GM18511 (cell line): ENCODE measurements at regions not wholly inside any gene's neighbourhood (a gene's known extent, or its start where the extent isn't known, plus 50 kb on each side); places are given as distances from the start of the nearest gene placed in this dataset.

Experiments used
- ATAC-seq: cut with Tn5 transposase; IDR thresholded peaks from one replicate; pipeline ENCODE4 v1.9.1; 2021; ENCODE audit warnings: mild to moderate bottlenecking, moderate library complexity; ENCODE audit not compliant: unreplicated experiment

DNA sequence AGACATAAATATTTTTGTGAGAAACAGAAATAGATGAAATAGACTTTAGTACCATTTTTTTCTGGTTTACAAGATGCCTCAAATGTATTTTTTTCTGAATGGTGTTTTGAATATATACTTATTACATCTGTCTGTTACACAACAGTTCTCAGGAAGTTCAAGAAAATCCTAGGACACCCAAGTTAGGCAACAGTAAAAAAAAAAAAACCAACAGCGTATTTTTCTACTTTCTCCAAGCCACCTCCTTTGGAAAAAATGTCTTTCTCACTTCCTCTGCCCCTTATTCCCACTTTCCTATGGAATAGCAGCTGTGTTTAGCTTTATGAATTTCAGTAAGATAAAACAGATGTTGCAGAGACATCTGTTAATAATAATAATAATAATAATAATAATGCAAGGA lies 489.6 kb upstream of the KLF12 start:
- no peak for ATAC-seq

DNA sequence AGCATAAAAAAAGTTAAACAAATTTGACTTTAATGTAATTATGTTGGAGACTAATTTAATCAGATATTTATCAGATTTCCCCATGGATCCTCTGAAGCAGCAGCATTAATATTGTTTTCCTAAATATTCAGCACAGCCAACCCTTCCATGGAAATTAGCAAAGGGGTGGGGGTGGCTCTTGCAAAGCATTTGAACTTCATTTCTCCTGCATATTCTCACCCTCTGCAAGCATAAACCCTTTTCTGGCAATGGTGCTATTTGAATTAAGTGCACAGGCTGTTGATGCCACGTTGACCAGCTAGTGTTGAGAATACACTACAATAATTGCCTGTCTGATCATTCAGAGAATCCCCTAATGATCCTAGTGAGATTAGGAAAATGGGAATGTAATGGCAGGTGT lies 488.1 kb upstream of the KLF12 start:
- no peak for ATAC-seq

DNA sequence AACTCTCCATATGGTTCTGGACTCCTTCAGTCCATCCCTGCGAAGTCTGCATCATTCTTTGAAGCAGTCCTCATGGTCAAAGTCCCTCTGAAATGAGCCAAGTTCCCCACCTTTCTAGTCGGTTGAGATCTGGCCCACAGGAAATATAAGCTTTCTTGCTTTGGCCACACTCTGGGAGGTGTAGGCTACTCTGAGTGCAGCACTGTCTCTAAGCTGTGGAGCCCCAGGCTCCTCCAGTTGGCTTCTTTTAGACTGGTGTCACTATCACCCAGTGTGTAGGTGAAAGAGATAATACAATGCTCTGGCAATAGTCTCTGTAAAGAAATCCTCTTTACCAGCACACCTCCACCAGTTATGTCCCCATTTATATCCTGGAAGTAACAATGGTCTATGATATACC lies 486.5 kb upstream of the KLF12 start:
- ATAC-seq, result no peak

DNA sequence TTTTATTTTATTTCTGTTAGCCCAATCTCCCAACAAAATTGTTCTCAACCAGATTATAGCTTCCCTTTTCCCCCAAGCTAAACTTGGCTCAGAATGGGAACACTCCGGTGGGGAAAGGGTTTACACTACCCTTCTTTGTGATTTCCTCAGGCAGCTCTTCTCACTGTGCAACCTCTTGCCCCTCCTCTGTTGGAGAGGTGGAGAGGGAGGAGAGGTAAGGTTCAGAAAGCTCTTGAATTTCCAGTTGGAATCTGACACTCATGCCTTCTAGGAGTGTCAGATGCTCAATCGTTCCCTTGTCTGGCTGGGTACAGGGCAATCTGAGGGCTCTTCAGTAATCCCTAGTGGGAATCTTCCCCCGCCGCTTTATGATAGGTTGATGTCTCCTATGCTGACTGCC lies 486.1 kb upstream of the KLF12 start:
- no peak for ATAC-seq

DNA sequence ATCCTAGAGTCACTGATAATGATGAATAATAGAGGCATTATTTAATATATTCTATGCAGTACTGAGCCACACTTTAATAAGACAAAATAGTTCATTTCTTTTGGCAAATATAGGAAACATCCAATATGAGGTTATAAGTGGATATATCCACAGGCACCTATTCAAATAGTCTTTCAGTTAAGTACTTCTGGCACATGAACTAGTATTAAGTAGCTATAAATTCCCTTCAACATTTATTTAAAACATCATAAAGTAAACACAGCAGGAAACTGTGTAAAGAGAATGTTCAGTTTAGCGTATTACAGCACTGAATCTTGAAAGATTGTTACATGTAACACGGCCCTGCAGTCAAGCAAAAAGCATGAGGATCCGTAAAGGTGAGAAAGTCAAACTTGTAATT lies 463.3 kb upstream of the KLF12 start:
- no peak for ATAC-seq

DNA sequence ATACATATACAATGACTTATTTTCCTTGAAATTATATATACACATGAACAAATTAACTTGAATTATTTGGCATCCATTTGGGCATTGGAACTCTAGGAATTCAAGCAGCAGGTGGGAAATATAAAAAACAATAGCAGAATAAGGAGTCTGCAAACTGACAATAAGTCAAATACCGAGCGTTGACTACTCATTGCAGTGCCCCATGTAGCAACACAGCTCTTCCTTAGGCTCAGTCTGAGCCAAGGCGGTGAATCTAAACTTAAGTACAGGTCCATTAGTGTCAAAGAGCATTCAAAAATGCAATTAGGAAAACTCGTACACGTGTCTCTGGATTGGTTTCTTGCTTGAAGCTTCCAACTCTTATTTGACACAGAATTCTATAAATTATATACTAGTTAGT lies 462.5 kb upstream of the KLF12 start:
- ATAC-seq, result no peak

DNA sequence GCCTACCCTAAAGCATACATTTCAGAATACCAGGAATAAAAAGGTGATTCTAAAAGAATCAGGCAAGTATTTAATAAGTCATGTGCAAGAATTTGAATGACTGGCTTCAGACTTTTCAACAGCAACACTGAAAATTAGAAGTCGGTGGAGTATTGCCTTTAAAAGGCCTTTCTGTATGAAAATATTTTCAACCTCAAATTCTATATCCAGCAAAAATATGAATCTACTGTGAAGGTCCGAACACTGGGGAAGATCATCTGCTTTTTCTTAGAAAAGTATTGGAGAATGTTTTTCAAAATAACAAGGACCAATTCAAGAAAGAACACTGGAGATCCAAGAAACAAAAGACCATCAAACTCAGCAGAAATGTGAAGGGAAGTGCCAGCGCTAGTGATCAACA lies 459.5 kb upstream of the KLF12 start:
- no peak for ATAC-seq

DNA sequence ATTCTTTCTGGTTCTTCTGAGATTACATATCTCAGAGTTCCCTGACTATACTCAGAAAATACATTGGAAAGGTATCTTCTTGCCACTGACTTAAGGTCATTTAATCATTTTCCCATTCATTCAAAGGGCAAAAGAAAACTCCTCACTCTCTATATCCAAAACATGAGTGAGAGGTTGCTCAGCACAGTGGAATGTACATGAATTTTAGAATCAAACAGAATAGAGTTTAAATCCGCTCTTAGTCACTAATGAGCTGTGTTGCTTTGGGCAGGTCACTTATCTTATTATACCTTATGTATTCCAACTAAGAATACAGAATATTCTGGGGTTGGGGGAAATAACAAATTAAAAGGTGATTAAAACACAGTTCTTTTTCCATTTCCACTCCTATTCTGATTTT lies 452.6 kb upstream of the KLF12 start:
- no peak for ATAC-seq

DNA sequence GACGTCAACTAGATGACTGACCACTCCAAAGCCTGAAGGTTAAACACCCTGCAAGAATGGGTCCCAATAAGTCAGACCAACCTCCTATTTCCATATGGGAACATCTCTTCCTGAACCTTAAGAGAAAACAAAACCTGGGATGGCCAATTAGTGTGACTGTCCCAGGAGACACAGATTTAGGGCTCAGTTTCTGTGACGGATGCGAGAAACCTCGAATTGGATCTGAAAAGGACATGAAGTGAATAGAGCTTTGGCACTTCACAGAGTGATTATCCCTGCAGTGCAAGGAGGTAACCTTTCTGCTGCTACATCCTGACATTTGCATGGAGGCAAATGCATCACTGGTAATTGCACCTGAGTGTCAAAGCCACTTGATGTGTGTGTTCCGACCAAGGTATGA lies 442.2 kb upstream of the KLF12 start:
- peak; percentile 31 for ATAC-seq

DNA sequence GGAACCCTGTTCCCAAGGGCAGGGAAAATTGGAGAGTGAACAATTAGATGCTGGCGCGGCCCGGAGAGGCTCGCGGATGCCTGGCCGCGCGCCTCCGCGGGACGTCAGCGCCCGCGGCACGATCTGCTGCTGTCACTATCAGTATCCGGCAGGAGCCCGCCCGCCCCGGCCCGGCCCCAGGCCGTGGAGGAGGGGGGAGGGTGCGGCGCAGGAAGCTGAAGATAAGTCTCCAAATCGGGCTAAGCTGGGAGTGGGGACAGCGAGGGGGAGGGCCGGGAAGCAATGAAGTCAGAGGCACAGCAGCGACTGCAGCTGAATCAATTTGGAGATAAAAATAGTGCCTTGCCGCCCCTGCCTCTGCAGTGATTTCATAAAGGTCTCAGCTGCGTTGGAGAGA lies 441.5 kb upstream of the KLF12 start:
- ATAC-seq, result peak; percentile 66

DNA sequence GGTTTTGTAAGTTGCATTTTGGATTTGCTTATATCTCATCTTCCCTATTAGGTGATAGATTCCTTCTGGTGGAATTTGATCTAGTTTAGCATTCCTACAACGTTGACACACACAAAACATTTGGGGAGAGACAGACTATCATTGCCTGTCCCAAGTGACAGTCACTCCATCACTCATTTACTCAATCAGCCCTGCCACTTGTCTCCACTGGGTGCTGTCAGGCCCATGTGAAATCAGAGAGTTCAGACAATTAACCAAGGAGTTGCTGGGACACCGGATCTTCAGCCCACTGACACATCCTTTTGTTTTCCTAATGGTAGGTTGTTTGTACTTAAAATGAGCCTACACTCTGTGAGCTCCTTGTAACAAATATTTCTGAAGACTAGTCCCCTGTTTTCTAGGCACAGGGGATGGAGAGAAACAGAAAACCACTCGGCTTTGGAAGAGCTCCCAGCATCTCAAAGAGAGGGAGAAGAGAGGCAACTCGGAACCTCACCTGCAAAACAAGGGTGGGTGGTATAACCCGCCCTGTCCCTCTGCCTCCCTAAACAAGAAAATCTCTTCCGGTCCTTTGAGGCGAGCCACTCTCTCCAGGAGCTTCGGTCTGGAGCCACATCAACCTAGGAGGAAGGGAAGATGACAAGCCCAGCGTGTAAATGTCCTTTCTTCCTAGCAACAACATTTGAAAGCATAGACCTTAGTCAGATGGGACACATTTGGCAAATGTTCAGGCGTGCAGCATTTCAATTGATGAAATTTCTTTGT lies 440.9 kb upstream of the KLF12 start:
- peak; percentile 21 for ATAC-seq

DNA sequence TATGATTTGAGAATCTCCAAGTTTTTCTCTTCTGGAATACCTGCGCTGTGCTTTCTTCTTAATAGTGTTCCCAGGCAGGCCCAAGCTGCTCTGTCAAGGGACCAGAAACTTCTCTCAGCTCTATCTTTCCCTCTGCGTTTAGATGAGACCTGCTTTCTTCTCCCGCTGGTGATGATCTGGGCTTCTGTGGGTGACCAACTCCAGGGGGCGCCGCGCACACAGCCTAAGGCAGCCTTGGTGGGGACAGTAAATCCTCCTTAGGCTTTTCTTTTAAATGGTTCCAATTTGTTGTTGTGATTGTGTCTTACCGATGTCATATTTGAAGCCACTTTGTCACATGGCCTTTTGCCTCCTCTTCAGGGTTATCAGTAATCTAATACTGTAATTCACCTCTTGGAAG lies 439.4 kb upstream of the KLF12 start:
- no peak for ATAC-seq

DNA sequence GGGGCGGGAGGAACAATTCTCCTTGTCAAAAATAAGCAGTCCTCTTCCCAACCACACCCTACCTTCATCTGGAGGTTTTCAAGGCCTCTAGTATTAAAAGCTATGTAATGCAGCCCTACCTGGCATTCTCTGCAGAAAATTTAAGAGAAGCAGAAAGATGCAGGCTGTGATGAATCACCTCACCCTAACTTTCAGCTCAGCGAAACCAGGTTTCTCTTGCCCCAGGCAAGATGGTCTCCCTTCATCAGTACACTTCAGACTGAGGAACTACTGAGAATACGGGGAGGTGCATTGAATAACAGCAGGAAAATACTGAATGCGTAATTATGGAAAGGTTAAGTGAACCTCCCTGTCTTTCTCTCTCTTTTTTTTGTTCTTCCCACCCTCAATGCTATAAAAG lies 437.6 kb upstream of the KLF12 start:
- ATAC-seq, result no peak

DNA sequence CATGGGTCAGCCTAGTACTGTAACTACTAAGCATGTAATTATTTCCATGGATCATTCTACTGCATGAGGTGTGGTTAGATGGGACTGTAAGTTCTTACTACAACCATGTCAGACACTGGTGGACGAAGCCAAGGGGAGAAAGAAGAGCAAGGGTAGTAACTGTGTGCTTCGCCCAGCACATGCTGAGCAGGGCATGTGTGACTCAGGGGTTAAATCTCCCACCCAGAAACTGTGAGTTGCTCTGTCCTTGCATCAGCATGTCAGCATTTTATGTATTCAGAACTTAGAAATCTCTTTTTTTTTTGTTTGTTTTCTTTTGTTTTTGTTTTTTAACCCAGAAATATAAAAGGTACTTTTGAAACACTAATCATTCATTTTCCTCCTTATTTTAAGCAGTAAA lies 436.6 kb upstream of the KLF12 start:
- ATAC-seq, result no peak

DNA sequence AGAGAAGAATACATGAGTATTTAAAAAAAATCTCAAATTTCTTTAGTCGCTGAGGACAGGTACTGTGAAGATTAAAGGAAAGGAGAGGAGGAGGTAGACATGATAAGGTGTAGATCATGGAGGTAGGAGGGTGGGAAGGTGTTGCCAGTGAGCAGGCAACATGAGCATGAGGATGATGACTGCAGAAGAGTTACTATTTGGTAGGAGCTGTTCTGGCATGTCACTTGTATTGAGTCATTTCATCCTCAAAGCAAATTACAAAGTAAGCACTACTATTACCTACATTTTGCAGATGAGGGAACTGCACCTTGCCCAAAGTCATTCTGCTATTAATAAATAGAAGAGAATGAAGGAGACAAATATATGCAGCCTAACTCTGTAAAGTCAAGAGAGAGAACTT lies 435.8 kb upstream of the KLF12 start:
- ATAC-seq, result no peak

DNA sequence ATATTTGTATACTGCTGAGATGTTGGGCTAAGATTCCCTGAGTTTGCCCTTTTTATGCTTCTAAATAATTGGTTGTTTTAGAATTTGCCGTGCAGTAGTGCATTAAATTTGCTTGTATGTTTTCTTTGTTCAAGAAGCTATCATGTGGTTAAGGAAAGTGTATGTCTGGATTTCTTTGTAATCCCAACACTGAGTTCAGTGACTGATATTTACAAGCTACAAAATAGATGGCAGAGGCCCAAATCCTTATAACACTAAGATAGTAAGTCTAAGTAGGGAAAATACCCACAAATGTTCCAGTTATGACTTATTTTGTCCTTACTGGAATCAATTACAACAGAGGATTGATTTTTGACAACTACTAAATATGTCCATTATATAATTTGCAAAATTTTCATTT lies 435.0 kb upstream of the KLF12 start:
- no peak for ATAC-seq

DNA sequence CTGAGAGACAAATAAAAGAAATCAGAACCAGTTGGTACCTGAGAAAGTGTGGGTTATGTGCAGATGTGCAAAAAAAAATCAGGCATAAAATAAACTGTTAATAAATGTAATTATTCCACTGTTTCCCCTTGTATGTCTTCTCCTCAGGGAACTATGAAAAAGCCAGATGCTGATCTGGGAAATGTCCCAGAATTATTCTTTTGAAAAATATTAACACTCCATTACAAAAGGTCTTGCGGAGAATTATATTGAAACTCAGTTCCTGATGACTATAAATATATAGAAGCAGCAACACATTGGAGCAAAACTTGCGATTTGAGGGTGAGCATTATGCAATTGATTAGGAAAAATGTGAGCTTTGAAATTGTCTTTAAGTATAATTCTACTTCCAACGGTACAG lies 433.3 kb upstream of the KLF12 start:
- no peak for ATAC-seq

DNA sequence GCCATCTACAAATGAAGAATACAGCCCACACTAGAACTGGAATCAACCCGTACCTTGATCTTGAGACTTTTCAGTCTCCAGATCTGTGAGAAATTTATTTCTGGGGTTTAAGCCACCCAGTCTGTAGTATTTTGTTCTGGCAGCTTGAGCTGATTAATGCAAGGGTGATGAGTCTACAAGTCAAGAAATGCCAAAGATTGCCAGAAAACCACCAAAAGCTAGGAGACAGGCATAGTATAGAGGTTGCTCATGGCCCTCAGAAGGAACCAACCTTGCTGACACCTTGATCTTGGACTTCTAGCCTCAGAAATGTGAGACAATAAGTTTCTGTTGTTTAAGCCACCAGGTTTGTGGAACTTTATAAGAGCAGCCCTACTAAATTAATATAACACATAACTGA lies 428.2 kb upstream of the KLF12 start:
- no peak for ATAC-seq

DNA sequence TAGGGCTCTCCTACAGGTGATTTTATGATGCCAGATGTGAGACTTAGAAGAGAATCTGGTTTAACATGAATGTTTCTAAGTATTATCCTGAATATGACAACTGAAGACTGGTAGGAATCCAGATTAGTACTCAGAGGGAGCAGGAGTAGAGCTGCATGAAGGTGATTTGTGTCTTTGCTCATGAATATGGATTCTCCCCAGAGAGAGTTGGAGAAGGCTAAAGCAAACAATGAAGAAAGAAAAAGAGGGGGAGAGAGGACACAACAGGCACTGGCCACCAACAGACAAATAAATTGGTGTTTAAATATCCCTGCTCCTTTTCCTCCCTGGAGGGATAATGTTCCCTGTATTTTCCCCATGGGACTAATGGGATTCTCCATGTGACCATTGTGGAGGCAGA lies 427.0 kb upstream of the KLF12 start:
- no peak for ATAC-seq

DNA sequence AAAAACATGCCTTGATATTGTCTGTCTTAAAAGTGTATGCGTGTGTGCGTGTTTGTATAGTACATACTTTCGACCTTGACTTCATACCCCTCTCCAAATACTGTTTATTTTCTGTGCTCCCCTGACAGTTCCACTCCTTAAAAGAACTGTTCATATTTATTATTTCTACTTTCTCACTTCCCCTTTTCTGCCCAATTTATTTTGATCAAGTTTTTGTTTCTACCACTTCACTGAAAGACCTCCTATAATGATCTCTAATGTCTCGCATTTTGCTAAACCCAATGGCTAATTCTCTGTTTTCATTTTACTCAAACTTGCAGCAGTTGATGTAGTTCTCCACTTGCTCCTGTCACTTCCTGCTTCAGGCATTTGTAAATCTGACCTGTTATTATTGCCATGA lies 426.1 kb upstream of the KLF12 start:
- peak; percentile 89 for ATAC-seq

DNA sequence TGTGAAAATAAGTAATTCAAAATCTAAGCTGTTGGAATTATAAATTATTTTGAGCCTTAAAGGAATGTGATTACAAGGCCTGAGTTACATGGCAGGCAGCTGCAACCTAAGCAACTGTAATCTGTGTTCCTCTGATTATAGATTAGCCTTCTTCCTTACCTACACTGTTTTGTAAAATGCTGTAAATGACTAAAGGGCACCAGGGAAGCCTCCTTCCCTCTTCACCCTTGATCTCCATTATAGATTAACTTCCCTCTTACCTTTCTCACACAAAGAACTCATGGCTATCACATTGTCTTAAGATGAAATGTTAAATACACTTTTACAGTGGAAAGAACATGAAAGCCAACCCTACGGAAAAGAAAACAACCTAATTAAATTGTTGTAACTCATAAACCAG lies 423.7 kb upstream of the KLF12 start:
- no peak for ATAC-seq

DNA sequence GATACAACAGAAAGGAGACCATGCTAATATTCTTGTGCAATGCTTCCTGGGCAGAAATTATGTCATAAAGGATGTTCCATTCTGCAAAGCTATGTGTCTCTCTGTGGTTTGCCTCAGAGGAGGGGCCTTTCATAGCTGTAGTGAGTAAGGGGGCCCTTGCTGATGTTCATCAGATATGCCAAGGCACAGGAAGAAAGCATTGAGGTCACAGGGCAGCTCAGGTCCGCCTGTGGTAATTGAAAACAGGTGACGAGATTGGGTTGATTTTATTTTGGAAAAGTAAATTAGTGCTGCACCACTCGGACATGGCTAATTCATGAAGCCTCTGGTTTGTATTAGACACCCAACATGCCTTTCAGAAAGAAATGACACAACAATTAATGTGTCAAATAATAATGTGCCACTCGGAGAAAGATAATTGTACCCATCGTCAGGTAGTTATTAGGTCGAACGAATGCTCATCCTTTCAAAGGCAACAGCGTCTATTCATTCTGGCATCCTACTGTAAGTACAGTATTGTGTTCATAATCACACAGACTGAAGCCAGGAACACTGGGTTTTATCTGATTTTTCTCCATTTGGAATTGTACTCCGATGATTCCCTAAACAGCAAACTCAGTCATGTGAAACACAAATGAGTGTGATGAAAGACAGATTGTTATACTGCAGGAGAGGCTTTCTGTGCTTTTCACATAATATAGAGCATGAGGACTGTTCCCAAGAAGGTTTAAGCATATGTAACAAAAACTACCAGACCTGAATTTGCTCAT lies 421.6 kb upstream of the KLF12 start:
- no peak for ATAC-seq

DNA sequence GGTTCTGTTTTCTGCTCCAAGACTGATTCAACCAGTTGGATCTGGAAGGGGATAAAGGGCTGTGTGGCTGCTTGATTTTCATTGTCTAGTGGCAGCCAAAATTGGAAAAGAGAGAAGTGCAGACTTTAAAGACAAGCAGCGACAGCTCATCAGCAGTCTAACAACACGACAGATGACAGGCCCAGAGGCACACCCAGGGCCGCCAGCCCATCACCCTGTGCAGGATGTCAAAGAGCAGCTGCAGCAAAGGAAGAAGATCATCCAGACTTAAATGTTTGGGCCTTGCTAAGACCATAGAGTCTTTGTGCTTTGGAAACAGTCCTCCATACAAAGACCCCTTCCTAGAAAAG lies 421.0 kb upstream of the KLF12 start:
- ATAC-seq, result no peak
